GM23338 (cell line): ENCODE measurements at regions not wholly inside any gene's neighbourhood (a gene's known extent, or its start where the extent isn't known, plus 50 kb on each side); places are given as distances from the start of the nearest gene placed in this dataset.

Experiments used
- ATAC-seq: fragments of 200-7000 bp; cut with Tn5 transposase; 3 replicates; pipeline ENCODE4 v1.9.1; 2020
- DNase-seq: peaks from one replicate; pipeline ENCODE4 v3.0.0-alpha.2; 2015; ENCODE audit warnings: low spot score
- H2AFZ ChIP-seq: fragments of 200-600 bp; sonication (generic); 2 replicates; pipeline ENCODE4 v1.8.0; 2016; ENCODE audit warnings: antibody characterized with exemption, mild to moderate bottlenecking, moderate library complexity
- H3F3A ChIP-seq: fragments of 200-600 bp; sonication (generic); replicated peaks from 2 replicates; pipeline ENCODE4 v1.8.0; 2017; ENCODE audit warnings: antibody characterized with exemption, mixed run types, low read depth
- H3K27ac ChIP-seq: fragments of 200-600 bp; sonication (generic); 2 replicates; pipeline ENCODE4 v1.6.1; 2016; ENCODE audit warnings: low read depth
- H3K27me3 ChIP-seq: fragments of 200-600 bp; sonication (generic); 2 replicates; pipeline ENCODE4 v1.8.0; 2016; ENCODE audit warnings: mild to moderate bottlenecking, mixed run types, moderate library complexity; ENCODE audit not compliant: insufficient read depth
- H3K36me3 ChIP-seq: fragments of 200-600 bp; sonication (generic); 2 replicates; pipeline ENCODE4 v1.8.0; 2016; ENCODE audit warnings: mild to moderate bottlenecking; ENCODE audit not compliant: insufficient read depth
- H3K4me1 ChIP-seq: fragments of 200-600 bp; sonication (generic); 2 replicates; pipeline ENCODE4 v1.8.0; 2016; ENCODE audit warnings: mild to moderate bottlenecking, moderate library complexity; ENCODE audit not compliant: insufficient read depth
- H3K4me2 ChIP-seq: fragments of 200-600 bp; sonication (generic); 2 replicates; pipeline ENCODE4 v1.7.1; 2017; ENCODE audit warnings: mixed run types
- H3K4me3 ChIP-seq: fragments of 200-600 bp; sonication (generic); 2 replicates; pipeline ENCODE4 v1.6.1; 2016; ENCODE audit warnings: mixed run types
- H3K79me2 ChIP-seq: fragments of 200-600 bp; sonication (generic); replicated peaks from 2 replicates; pipeline ENCODE4 v1.8.0; 2017; ENCODE audit warnings: mild to moderate bottlenecking; ENCODE audit not compliant: insufficient read depth
- H3K9me2 ChIP-seq: fragments of 200-600 bp; sonication (generic); 2 replicates; pipeline ENCODE4 v1.8.0; 2017; ENCODE audit not compliant: insufficient read depth
- H4K20me1 ChIP-seq: fragments of 200-600 bp; sonication (generic); replicated peaks from 2 replicates; pipeline ENCODE4 v1.8.0; 2017; ENCODE audit warnings: mild to moderate bottlenecking; ENCODE audit not compliant: insufficient read depth
- H3K27ac Mint-ChIP-seq: 2 replicates; pipeline ENCODE4 v1.8.0; 2020; ENCODE audit warnings: inconsistent platforms, mild to moderate bottlenecking, moderate library complexity, mixed read lengths
- H3K27me3 Mint-ChIP-seq: 3 replicates; pipeline ENCODE4 v1.8.0; 2022; ENCODE audit warnings: low read depth, mild to moderate bottlenecking, moderate library complexity, mixed read lengths, inconsistent platforms; ENCODE audit not compliant: insufficient read depth, poor library complexity
- H3K36me3 Mint-ChIP-seq: 3 replicates; pipeline ENCODE4 v1.8.0; 2021; ENCODE audit warnings: low read depth, mild to moderate bottlenecking, inconsistent platforms, moderate library complexity, mixed read lengths
- H3K4me1 Mint-ChIP-seq: 3 replicates; pipeline ENCODE4 v1.8.0; 2020; ENCODE audit warnings: mild to moderate bottlenecking, inconsistent platforms, mixed read lengths
- H3K4me3 Mint-ChIP-seq: 3 replicates; pipeline ENCODE4 v1.8.0; 2021; ENCODE audit warnings: moderate library complexity, mild to moderate bottlenecking, inconsistent platforms, mixed read lengths
- H3K9me3 Mint-ChIP-seq: 3 replicates; pipeline ENCODE4 v1.8.0; 2020; ENCODE audit warnings: moderate library complexity, mild to moderate bottlenecking, inconsistent platforms, mixed read lengths
- CREB1 ChIP-seq: fragments of 250-450 bp; sonication (Bioruptor Pico); IDR thresholded peaks from 2 replicates; pipeline ENCODE4 v1.5.0; 2020; ENCODE audit warnings: low read depth, mild to moderate bottlenecking, moderate library complexity
- EZH2phosphoT487 ChIP-seq: fragments of 200-600 bp; sonication (generic); IDR thresholded peaks from one replicate; pipeline ENCODE4 v1.8.1; 2018; ENCODE audit warnings: antibody characterized with exemption; ENCODE audit not compliant: unreplicated experiment
- JUNB ChIP-seq: IDR thresholded peaks from one replicate; pipeline ENCODE4 v1.6.1; 2016; ENCODE audit warnings: antibody characterized with exemption; ENCODE audit not compliant: unreplicated experiment
- POLR2AphosphoS5 ChIP-seq: IDR thresholded peaks from 2 replicates; pipeline ENCODE4 v1.6.1; 2016; ENCODE audit warnings: antibody characterized with exemption, low read depth
- STAT1 ChIP-seq: IDR thresholded peaks from one replicate; pipeline ENCODE4 v1.6.1; 2016; ENCODE audit warnings: antibody characterized with exemption; ENCODE audit not compliant: unreplicated experiment
- ZNF331 ChIP-seq: fragments of 250-450 bp; sonication (Bioruptor Pico); IDR thresholded peaks from 2 replicates; pipeline ENCODE4 v1.5.0; 2020; ENCODE audit warnings: low read depth, mild to moderate bottlenecking, moderate library complexity
- TF ChIP-seq, protein P1 (sequence below): IDR thresholded peaks from one replicate; pipeline ENCODE4 v1.6.1; 2018; ENCODE audit warnings: antibody characterized with exemption; ENCODE audit not compliant: unreplicated experiment
- TF ChIP-seq, protein P2 (sequence below): IDR thresholded peaks from 2 replicates; pipeline ENCODE4 v1.6.1; 2016; ENCODE audit warnings: antibody characterized with exemption
- TF ChIP-seq, protein P3 (sequence below): fragments of 250-450 bp; sonication (Bioruptor Pico); IDR thresholded peaks from 2 replicates; pipeline ENCODE4 v1.5.0; 2020; ENCODE audit warnings: mild to moderate bottlenecking, moderate library complexity

DNA sequence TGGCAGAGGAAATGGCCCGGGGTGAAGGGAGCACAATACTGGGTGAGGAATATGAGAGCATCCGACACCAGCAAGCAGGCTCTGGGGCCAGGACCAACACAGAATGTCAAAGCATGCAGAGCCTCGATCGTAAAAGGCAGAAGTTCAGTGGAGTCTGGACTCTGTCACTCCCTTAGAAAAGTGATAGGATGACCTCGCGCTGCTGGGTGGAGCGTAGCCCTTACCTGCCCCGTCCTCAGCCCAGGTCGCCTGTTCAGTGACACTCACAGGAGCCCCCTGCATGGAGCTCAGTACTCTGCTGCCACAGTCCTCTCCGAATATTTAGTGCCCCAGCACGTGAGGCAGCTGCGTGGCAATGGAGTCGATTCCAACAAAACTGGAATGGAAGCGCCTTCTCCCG, 236.7 kb upstream of the MYT1L start (continued):
- TF ChIP-seq, protein P1, sequence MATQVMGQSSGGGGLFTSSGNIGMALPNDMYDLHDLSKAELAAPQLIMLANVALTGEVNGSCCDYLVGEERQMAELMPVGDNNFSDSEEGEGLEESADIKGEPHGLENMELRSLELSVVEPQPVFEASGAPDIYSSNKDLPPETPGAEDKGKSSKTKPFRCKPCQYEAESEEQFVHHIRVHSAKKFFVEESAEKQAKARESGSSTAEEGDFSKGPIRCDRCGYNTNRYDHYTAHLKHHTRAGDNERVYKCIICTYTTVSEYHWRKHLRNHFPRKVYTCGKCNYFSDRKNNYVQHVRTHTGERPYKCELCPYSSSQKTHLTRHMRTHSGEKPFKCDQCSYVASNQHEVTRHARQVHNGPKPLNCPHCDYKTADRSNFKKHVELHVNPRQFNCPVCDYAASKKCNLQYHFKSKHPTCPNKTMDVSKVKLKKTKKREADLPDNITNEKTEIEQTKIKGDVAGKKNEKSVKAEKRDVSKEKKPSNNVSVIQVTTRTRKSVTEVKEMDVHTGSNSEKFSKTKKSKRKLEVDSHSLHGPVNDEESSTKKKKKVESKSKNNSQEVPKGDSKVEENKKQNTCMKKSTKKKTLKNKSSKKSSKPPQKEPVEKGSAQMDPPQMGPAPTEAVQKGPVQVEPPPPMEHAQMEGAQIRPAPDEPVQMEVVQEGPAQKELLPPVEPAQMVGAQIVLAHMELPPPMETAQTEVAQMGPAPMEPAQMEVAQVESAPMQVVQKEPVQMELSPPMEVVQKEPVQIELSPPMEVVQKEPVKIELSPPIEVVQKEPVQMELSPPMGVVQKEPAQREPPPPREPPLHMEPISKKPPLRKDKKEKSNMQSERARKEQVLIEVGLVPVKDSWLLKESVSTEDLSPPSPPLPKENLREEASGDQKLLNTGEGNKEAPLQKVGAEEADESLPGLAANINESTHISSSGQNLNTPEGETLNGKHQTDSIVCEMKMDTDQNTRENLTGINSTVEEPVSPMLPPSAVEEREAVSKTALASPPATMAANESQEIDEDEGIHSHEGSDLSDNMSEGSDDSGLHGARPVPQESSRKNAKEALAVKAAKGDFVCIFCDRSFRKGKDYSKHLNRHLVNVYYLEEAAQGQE = no peak
- TF ChIP-seq ZNF331 (CRISPR knock-in tag) = no peak
- no peak for TF ChIP-seq POLR2AphosphoS5
- no peak for TF ChIP-seq CREB1 (CRISPR knock-in tag)

DNA sequence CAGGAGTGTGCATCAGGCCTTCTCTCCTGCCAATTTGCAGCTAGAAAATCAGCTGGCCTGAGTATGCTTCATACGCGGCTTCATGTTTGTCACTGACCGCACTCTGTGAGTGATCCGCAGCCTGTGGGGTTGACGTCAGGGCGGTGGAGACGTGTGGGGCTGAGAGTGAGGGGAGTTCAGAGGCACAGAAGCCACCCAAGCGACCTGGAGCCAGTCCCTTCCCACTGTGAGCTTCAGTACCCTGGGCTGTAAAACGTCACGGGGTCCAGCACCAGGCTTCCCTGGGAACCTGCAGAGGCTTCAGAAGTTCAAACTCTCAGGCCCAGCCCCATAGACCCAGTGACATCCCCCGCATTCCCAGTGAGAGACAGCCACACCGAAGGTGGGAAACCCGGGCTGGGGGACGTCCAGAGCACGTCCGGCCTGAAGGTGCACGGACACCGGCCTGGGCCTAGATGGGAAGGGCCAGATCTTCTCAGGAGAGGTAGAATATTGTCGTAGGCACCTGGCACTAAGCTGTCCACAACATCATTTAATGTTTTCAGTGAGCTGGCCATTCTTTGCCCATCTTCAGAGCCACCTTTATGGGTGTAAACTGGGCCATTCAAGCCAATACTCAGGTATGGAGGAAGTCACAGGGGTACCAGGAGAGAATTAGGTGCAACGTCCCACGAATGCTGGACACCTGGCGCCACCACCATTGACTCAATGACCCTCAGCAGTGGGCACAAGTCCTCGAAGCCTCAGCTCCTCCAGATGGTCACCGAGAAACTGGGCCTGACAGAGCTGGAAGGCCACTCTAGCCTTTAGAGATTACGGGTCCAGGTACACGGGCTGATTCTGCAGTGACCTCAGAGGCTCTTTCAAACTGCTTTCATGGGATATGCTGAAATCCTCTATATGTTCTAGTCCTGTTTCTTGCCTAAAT, 235.6 kb upstream of the MYT1L start:
- H3F3A ChIP-seq = no peaks in the 10 kb centered on the region
- Mint-ChIP-seq H3K4me3 (no peak overlapping the region), H3K27me3 (peaks cover 8% of the 10 kb centered on the region), H3K9me3 (no peaks in the 10 kb centered on the region), H3K4me1 (peaks cover 19% of the 10 kb centered on the region), H3K36me3 (no peaks in the 10 kb centered on the region), H3K27ac (no peak overlapping the region)
- no peaks in the 10 kb centered on the region for H3K4me1 ChIP-seq
- no peaks in the 10 kb centered on the region for H3K27me3 ChIP-seq
- no peak overlapping the region for H3K4me2 ChIP-seq
- H3K36me3 ChIP-seq = no peaks in the 10 kb centered on the region
- no peak overlapping the region for H3K27ac ChIP-seq
- H2AFZ ChIP-seq = no peak overlapping the region
- H4K20me1 ChIP-seq = no peaks in the 10 kb centered on the region
- H3K4me3 ChIP-seq = no peak overlapping the region
- DNase-seq (no peak), ATAC-seq (no peak)
- H3K79me2 ChIP-seq = no peaks in the 10 kb centered on the region
- no peaks in the 10 kb centered on the region for H3K9me2 ChIP-seq
- TF ChIP-seq, protein P2, sequence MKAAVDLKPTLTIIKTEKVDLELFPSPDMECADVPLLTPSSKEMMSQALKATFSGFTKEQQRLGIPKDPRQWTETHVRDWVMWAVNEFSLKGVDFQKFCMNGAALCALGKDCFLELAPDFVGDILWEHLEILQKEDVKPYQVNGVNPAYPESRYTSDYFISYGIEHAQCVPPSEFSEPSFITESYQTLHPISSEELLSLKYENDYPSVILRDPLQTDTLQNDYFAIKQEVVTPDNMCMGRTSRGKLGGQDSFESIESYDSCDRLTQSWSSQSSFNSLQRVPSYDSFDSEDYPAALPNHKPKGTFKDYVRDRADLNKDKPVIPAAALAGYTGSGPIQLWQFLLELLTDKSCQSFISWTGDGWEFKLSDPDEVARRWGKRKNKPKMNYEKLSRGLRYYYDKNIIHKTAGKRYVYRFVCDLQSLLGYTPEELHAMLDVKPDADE = no peak
- TF ChIP-seq STAT1 = no peak
- TF ChIP-seq, protein P1 = no peak
- TF ChIP-seq EZH2phosphoT487 = no peak
- TF ChIP-seq JUNB = no peak
- TF ChIP-seq, protein P3, sequence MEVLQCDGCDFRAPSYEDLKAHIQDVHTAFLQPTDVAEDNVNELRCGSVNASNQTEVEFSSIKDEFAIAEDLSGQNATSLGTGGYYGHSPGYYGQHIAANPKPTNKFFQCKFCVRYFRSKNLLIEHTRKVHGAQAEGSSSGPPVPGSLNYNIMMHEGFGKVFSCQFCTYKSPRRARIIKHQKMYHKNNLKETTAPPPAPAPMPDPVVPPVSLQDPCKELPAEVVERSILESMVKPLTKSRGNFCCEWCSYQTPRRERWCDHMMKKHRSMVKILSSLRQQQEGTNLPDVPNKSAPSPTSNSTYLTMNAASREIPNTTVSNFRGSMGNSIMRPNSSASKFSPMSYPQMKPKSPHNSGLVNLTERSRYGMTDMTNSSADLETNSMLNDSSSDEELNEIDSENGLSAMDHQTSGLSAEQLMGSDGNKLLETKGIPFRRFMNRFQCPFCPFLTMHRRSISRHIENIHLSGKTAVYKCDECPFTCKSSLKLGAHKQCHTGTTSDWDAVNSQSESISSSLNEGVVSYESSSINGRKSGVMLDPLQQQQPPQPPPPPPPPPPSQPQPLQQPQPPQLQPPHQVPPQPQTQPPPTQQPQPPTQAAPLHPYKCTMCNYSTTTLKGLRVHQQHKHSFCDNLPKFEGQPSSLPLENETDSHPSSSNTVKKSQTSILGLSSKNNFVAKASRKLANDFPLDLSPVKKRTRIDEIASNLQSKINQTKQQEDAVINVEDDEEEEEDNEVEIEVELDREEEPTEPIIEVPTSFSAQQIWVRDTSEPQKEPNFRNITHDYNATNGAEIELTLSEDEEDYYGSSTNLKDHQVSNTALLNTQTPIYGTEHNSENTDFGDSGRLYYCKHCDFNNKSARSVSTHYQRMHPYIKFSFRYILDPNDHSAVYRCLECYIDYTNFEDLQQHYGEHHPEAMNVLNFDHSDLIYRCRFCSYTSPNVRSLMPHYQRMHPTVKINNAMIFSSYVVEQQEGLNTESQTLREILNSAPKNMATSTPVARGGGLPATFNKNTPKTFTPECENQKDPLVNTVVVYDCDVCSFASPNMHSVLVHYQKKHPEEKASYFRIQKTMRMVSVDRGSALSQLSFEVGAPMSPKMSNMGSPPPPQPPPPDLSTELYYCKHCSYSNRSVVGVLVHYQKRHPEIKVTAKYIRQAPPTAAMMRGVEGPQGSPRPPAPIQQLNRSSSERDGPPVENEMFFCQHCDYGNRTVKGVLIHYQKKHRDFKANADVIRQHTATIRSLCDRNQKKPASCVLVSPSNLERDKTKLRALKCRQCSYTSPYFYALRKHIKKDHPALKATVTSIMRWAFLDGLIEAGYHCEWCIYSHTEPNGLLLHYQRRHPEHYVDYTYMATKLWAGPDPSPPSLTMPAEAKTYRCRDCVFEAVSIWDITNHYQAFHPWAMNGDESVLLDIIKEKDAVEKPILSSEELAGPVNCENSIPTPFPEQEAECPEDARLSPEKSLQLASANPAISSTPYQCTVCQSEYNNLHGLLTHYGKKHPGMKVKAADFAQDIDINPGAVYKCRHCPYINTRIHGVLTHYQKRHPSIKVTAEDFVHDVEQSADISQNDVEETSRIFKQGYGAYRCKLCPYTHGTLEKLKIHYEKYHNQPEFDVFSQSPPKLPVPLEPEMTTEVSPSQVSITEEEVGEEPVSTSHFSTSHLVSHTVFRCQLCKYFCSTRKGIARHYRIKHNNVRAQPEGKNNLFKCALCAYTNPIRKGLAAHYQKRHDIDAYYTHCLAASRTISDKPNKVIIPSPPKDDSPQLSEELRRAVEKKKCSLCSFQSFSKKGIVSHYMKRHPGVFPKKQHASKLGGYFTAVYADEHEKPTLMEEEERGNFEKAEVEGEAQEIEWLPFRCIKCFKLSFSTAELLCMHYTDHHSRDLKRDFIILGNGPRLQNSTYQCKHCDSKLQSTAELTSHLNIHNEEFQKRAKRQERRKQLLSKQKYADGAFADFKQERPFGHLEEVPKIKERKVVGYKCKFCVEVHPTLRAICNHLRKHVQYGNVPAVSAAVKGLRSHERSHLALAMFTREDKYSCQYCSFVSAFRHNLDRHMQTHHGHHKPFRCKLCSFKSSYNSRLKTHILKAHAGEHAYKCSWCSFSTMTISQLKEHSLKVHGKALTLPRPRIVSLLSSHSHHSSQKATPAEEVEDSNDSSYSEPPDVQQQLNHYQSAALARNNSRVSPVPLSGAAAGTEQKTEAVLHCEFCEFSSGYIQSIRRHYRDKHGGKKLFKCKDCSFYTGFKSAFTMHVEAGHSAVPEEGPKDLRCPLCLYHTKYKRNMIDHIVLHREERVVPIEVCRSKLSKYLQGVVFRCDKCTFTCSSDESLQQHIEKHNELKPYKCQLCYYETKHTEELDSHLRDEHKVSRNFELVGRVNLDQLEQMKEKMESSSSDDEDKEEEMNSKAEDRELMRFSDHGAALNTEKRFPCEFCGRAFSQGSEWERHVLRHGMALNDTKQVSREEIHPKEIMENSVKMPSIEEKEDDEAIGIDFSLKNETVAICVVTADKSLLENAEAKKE (CRISPR knock-in tag) = no peak
- no peak for TF ChIP-seq POLR2AphosphoS5
- no peak for TF ChIP-seq CREB1 (CRISPR knock-in tag)
